HG03521 (cell line): ENCODE measurements at regions not wholly inside any gene's neighbourhood (a gene's known extent, or its start where the extent isn't known, plus 50 kb on each side); places are given as distances from the start of the nearest gene placed in this dataset.

ENCODE experiments used
- ATAC-seq: cut with Tn5 transposase; IDR thresholded peaks from one replicate; pipeline ENCODE4 v1.9.1; 2021; ENCODE audit warnings: mild to moderate bottlenecking, moderate library complexity; ENCODE audit not compliant: unreplicated experiment

DNA sequence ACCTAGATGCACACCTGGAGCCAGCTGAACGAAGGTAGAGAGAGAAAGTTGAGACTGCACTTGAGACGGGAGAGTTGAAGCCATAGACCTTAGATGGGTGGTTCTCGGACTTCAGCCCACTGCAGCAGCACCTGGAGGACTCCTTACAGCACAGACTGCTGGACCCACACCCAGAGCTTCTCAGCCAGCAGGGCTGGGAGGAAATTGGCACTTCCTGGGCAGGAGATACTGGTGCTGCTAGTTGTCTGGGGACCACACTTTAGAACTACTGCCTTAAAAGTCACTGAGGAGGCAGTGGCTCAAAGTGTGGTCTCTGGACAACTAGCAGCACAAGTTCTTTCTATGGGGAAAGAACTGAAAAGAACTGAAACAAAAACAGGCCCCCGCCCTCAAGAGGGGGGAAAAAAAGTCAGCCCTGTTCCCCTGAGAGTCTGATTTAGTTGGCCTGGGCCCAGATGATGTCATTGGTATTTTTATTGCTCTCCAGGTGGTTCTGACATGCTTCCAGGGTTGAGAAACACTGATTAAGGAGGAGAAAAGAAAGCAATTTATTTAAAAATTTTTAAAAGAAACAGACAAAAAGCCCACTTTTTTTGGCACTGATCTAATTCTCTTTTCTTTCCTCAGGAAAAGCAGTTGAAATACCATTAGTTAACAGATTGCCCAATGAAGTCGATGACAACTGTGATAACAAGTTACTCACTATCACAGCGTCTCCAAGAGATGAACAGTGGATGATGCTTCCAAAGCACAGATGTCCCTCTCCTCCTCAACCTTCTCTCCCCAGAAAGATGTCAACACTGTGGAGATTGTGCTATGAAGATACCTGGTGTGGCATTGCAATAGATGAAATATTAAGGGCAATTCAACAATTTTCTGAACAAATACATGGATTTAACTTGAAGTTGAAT lies 73.6 kb upstream of the ADAMTS16 start:
- no peak for ATAC-seq

DNA sequence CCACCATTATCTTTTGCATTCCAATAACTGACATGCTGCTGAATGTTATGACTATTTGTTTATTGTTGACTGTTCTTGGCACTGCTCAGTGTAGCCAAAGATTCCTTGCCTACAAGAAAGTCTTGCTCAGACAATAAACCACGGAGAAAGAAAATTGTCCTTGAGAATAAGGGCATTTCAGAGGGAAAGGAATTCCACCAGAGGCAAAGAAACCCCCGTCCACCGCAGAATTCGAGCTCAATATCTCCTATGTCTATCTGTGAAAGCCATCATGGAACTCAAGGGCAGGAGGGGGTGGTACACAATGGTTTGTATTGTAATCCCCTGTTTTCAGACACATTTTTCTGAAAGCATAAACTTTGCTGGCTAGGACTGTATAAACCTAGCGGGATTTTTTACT lies 70.3 kb upstream of the ADAMTS16 start:
- ATAC-seq: no peak

DNA sequence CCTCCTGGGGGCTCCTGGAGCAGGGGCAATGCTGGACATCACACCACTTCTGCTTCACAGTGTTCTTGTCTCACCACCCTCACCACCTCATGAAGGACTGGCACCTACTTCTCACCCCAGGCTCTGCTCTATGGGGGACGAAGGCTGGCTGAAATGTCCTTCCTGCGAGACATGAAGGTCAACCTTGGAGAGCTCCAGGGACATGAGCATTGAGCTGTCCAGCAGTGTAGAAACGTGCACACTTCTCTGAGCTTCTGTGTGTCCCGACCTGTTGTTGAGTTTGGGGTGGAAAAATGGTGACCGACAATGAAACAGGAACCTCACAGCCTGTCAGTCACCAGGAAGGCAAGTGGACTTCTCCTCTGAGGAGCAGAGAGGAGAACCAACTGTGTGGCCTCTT lies 68.6 kb upstream of the ADAMTS16 start:
- no peak for ATAC-seq

DNA sequence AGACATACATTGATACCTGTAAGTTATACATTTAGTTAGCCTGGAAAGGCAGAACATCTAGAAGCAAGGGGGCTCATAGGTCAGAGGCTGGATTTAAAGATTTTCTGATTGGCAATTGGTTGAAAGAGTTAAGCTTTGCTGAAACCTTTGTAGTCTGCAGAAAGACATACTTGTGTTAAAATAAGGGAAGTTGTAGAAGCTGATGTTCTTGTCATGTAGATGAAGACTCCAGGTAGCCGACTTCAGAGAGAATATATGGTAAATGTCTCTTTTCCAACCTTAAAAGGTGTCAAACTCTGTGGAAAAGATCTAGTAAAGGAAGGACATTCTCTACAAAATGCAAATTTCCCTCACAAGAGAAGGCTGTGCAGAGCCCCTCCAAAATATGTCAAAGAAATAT lies 62.9 kb upstream of the ADAMTS16 start:
- no peak for ATAC-seq

DNA sequence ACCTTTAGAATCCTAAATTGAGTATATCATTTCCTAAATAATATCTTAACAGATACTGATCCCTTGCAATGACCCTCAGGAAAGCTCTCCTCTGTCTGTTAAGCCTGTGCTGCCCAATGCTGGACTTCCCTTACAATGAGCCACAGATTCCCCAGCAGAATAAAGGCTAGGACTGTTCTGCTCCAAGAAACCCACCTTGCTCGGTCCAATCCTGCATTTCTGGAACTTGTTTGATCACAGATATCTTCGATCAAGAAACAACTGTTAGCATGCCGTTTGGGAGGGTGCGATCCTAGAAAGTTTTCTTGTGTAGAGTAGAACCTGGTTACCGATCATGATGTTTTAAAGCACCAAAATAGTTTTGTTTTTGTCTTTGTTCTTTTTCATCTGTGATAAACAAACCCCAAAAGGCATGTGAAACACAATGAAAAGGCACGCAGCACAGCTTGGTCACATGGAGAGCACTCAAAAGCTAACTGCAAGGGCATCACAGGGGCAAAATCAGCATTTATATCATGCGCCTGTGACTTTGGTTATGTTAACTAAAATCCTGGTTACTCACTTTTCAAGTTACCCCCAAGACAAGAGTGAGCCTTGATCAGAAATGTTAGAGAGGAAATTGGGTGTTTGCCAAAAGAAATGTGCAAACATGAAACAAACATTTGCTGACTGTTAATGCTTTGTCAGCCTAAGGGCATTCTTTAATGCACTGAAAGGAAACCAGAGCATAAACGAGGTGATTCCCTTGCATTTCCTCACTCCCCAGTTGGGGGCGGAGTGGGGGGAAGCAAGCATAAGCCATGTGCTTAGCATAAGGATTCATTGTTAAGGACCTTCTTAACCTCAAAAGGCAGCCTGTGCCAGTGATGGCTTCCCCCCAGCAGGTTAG lies 61.9 kb upstream of the ADAMTS16 start:
- no peak for ATAC-seq

DNA sequence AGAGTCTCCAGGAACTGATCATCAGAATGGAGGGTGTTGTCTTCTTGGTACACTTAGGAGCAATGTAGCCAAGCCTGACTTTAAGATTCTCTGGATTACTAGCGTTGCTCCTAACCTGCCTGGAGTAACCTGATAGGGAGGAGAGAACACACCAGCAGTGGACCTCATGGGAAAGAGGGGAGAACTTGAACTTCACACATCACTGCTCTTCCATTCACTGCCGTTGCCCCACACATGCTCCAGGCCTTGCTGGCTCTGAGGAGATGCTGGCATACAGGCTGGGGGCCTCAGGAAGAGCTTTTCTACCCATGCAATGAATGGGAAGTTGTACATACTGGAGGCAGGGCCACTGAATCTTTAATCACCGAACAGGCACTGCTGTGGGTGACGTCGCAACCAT lies 60.3 kb upstream of the ADAMTS16 start:
- no peak for ATAC-seq

DNA sequence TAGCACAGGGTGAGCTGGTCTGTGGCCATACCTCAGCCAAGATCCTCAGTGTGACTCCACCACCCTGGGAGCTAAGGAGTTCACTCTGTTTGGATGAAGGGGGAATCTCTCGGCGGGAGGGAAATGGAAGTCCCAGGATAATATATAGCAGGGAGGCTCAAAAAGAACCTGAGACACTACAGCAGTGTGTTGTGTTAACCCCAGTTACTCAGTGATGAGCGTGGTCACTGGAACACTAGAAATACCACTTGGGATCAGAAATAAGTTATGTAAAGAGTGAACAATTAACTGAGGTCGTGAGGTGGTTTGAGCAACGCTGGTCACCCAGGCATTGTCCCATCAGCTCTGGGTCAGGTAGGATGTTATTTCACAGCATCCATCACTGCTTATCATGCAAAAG lies 59.3 kb upstream of the ADAMTS16 start:
- no peak for ATAC-seq

DNA sequence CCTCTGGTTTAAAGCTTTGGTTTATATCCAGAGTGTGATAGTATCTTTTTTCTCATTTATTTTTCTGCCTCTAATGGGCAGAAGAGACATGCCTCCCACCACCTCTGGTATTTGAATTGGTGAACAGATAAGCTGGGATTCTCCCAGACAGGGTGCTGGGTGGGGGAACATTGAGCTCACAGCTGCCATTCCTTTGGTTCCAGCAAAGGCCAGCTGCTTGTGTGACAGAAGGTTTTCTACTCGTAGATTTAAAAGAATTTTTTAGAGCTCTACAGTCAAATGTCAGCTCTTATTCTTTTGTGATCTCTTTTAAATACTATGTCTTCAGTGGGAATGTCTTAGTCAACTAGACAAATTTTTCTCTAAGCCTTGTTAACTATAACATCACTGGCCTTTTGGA lies 54.7 kb upstream of the ADAMTS16 start:
- ATAC-seq: no peak

DNA sequence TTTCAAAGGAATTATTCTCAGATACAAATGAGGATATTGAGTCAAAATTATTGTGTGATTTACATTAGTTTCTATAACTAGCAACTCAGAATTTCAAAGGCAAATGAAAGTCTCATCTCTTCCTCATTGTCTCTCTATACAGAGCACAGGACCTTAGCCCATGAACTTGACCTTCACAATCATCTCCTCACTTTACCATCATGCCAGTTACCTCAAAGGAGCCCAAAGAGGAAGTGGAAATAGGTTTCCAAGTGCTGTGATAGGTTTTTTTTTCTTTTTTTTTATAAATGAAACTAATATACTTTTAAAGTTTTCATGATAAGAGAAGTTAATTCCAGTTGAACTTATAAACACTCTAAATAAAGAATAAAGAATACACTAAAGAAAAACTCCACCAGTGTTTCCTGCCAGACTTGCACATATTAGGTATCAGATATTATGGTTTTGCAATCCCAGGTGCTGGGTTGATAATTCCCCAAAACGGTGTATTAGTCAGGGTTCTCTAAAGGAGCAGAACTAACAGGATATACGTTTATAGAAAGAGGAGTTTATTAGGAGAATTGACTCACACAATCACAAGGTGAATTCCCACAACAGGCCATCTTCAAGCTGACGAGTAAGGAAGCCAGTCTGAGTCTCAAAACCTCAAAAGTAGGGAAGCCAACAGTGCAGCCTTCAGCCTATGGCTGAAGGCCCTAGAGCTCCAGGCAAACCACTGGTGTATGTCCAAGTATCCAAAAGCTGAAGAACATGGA lies 50.1 kb upstream of the ADAMTS16 start:
- no peak for ATAC-seq
